NCI-H446 (cell line): ENCODE measurements at regions not wholly inside any gene's neighbourhood (a gene's known extent, or its start where the extent isn't known, plus 50 kb on each side); places are given as distances from the start of the nearest gene placed in this dataset.
A peak's percentile ranks its signal among the peaks of the same experiment; 100 is the strongest.

Experiments used
- DNase-seq, 2 experiments: peaks; one replicate each; lab custom pipeline; 2025; lab: John Stamatoyannopoulos, UW

DNA sequence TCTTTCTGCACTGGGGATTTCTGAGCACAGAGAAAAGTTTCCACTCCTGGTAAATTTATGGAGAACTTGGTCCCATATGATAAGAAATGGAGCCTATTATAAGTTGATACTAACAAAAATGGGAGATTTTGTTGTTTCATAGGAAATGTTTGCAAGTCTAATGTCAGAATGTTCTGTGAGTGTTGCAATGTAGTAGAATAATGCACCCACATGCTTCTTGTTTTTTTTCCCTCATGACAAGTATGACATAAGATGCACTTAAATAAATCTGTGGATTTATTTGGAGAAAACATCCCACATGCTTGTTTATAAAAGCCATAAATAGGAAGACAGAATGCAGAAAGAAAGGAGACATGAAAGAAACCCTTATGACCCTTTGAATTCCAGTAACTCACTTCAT is 50.8 kb upstream of the KCNJ6 start:
- DNase-seq, result no peak

DNA sequence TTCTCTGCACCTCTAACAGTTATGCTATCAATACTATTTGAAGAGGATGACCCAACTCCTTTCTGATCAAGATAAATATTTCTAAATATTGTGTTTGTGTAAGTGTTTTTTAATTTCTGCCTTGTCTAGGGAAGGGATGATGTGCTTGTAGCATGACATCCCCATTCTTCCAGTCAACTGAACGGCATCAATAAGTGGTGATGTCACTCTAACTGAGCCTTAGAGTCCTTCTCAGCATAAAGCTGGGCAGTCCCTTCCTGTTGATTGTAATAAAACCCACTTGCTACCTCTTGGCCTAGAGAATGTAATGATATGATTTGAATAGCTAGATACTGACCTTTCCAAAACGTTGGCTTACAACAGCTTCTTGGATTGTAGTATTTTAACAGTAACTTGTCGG is 52.5 kb upstream of the KCNJ6 start:
- no peak for DNase-seq

DNA sequence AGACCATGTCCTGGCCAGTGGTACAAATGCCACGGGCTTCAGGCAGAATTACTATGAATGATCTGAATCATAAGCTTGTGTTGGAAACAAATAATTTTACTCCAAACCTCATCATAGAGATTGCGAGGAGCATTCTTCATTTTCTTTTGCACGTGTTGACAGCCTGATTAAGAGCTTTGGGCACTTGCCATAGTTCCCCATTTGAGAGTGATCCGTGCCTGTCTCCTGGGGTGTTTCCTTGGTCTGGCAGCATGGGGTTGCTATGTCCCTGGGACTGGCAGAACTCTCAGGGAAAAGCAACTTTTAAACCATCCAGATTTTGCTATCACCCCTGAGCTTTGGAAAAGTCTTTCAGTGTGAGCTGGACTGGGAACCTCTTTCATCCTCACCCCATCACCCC is 54.3 kb upstream of the KCNJ6 start:
- no peak for DNase-seq

DNA sequence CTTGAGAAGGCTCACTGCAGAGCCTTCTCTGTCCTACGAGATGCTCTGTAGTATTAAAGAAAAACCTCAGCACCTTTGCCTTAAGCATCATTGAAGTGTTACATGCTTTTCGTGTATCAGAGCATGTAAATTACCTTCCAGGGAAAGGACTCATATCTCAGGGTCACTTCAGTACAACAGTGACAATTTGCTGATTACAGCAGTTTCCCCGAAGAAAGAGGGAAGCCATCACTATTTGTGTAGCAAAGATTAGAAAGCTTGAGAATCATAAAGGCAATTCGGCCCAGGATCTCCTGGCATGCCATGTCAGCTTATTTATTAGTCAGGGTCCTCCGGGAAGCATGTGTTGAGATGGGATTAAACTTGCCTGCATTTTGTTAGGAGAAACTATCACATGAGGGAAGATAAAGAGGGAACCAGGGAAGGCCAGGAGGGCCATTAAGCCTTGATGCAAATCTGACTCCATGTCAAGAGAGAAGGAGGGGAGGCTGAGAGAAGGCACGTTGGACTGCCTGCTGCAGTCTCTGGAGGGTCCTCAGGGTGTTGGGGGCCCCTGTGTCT is 55.2 kb upstream of the KCNJ6 start:
- no peak for DNase-seq

DNA sequence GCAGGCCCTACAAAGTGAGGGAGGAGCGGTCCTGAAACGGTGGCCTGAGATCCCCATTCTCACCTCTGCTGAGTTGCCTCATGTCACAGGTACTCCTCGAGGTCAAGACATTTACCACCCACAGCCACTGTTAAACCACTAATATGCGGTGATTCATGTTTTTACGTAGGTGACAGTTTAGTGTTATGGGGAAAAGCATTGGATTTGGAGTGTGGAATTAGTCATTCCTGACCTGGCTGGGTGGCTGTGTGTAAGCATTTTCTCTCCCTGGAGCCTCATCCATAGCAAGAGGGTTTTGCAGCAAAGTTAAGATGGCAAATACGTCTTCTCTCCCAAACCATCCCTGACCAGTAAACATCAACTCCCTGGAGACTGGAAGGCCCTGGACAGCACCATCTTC is 57.8 kb upstream of the KCNJ6 start:
- DNase-seq, result no peak

DNA sequence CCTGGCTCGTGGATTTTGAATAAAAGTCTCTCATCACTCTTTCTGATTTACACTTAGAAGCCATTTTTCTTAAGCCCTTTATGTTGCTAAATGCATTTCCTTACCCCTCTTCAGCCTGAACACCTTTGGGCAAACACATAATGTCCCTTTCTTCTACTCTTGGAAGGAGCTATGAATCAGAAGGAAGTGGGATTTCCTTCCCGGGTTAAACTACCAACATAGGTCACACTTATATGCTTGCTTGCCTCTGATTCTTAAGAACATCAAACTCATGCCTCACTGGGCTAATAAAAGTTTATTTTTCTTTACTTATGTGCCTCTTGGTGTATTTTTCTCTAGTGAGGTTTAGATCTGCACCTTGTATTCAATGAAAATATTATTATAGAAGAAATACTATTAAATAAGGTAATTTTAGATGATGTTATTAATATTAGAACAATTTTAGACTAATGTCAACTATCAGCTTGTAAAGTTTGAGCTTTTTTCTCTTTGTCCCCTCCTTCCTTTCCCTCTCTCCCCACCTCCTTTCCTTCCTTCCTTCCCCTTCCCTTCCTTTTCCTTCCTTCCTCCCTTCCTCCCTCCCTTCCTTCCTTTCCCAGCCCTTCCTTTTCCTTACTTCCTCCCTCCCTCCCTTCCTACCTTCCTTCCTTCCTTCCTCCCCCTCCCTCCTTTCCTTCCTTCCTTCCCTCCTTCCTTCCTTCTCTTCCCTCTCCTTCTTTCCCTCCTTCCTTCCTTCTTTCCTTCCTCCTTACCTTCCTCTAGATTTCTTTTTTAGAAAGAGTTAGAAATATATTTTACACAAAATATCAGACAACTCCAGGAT is 66.5 kb upstream of the KCNJ6 start:
- DNase-seq, result no peak

DNA sequence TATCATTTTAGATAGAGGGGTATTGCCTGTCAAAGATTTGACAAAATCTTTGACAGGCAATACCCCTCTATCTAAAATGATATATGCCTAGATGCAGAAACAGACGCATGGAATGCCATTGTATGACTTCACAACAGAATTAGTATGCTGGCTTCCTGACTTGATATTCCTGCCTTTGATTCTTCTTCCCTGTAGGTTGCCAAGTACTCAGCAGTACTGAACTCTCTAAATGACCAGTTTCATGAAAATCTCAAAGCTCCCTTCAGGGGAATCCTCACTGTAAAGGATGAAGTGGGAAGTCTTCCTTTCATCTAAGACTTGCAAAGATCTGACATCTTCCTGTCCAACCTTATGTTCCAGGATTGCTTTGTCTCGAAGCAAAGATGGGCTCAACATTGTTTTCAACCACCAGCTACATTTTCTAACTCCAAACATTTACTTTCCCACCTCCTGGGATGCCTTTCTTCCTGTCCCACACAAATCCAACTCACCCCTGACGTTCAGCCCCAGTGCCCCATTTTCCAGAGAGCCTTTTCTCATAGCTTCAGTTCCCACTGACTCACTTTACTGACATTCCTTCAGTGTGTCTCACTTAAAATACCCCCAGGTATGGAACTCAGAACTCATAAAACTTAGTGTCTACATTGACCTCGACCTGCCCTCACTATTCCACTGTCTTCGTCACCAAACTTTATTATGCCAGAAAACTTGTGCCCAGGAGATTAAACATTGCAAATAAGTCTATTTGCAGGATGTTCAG is 67.3 kb upstream of the KCNJ6 start:
- no peak for DNase-seq

DNA sequence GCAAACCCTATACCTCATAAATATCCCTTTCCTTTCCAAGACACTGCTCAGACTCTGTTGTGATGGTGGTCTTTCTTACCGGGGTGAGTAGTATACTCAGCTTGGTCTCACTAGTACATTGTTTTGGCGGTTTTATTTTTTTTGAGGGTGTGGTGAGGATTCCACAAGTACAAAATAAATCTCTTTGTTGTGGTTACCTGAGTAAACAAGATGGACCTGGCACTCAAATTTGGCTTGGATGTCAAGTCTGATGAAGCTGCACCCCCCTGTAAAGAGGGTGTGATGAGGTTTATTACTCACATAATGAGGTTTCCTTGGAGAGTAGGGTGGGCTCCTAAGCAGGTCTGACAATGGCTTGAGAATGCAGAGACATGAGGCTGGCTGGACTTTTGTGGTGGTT is 68.2 kb upstream of the KCNJ6 start:
- DNase-seq, result no peak

DNA sequence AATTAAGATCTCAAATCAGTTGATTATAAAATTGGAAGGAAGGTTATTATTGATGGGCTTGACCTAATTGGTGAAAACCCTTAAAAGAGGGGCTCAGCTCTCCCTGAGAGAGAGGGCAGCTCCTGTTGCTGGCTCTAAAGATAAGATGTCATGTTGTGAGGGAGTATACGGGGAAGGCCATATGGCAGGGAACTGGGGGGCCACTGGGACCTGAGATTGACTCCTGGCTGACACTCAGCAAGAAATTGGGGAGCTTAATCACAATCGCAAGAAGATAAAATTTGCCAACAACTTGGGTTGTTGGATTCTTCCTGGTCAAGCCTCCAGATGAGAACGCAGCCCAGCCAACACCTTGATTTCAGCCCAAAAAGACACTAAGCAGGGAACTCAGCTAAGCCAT is 69.7 kb upstream of the KCNJ6 start:
- no peak for DNase-seq

DNA sequence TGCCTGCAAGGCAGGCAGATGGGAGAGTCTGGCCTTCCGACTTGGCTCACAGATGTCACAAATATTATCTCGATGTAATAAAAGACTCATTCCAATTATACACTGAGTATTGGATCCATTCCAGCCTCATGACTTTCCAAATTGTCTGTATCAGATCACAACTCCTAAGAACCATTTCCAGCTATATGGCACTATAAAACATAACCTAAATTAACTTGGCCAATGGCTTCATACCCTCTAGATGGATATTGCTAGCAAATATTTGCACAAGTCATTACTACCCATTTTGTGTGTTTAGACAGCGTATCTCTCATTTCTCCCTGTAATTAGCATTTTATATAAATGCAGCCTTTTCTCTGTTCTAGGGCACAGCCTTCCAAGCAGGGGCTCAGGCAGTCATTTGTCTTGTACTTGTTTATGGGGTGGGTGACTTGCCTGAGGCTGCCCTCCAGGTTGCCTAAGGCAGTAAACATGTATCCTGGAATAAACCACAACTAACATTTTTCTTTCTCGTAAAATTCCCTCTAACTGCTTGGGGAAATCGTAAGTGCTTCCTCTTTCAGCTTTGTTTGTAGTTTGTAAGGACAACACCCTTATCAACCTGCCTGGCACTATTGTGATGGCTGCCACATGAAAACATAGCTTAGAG is 70.6 kb upstream of the KCNJ6 start:
- peak; percentile 77 to 93 for DNase-seq

DNA sequence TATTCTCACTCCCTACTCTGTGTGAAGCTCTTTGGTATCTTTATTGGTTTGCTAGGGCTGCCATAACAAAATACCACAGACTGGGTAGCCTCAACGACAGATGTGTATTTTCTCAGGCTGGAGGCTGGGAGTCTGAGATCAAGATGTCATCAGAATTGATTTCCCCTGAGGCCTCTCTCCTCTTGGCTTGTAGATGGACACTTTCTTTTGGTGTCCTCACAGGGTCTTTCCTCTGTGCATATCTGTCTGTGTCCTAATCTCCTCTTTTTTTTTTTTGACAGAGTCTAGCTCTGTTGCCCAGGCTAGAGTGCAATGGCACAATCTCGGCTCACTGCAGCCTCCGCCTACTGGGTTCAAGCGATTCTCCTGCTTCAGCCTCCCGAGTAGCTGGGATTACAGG is 71.4 kb upstream of the KCNJ6 start:
- DNase-seq, result peak in 1 of 2 experiments; percentile 9

DNA sequence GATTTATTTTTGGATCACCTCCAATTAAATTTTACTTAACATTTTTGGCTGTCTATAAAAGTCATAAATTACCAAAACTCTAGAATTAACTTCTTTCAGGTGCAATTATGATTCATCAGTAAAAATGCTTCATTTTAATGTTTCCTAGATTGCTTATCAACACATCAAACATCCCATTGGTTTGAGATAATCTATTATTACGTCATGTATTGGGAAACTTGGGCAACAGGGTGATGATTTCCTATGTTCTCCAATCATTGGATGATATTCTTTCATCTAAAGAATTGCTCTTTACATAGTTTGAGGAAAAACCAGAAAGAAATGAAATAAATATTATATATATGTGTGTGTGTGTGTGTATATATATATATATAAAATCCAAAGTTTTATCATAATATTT is 76.8 kb upstream of the KCNJ6 start:
- DNase-seq, result no peak

DNA sequence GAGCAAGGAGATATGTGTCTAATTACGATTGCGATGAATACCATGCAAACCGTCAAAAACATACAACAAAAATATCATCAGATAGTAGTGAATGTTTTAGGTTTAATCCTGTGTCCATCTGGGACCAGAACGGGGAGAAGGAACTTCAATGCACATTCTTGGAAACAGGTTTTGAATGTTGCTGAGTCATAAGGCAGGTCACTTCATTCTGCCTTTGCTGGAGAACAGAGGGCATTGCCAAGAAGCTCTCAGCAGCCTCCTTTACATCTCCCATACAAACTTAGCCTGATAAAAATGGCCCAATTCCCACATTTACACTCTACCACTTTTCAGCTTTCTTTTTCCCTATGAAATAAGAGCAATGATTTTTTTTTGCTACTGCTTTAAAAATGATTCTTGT is 78.0 kb upstream of the KCNJ6 start:
- peak in 1 of 2 experiments; percentile 24 for DNase-seq

DNA sequence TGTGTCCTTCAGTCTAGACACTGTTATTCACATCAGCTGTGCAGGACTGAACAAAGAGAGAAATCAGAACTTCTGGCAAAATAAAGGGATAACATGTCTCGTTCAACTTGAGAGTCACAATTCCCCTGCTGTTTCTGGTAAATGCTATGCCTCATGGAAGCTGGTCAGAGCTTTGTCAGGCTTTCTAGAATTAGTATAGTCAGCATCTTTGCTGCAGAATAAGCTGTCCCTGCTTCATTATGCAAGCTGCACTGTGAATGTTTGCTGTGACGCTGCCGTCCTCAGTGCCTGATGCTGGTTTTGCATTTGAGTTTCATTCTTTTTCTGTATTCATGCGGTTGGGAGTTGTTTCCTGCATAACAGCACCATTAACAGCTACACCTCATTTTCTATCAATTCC is 96.4 kb upstream of the KCNJ6 start:
- DNase-seq, result no peak

DNA sequence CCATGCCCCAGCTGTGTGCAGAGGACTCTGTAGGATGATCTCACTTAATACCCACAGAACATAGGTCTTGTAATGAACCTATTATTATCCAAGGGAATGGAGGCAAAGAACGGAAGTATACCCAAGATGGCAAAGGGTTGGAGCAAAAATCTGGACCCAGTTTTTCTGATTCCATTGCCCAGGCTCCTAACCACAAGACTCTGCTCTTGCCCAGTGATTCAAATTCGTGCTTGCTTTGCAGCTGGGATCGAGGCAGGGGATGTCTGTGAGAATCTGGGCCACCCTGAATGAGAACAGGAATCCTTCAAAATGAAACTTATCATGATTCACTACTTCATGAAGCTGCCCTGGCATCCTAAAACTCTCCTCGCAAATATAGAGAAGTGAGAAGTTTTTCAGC is 97.5 kb upstream of the KCNJ6 start:
- DNase-seq, result no peak

DNA sequence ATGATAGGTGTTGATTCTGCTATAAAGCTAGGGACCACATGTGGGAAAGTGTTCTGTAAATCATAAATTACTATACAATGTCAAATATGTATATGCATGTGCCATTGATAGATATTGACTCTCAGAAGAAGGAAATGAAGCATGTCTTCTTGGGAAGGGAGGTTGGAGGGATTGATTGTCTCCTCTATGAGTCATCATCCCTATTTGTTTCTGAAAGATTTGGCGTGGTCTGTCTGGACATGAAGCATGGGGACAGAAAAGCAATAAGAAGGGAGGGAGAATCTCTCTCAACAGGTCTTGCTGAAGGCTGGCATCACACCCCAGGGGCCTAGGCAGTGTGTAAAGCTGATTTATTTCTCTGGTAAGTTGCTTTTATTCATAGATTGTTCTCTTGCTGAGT is 98.0 kb upstream of the KCNJ6 start:
- no peak for DNase-seq

DNA sequence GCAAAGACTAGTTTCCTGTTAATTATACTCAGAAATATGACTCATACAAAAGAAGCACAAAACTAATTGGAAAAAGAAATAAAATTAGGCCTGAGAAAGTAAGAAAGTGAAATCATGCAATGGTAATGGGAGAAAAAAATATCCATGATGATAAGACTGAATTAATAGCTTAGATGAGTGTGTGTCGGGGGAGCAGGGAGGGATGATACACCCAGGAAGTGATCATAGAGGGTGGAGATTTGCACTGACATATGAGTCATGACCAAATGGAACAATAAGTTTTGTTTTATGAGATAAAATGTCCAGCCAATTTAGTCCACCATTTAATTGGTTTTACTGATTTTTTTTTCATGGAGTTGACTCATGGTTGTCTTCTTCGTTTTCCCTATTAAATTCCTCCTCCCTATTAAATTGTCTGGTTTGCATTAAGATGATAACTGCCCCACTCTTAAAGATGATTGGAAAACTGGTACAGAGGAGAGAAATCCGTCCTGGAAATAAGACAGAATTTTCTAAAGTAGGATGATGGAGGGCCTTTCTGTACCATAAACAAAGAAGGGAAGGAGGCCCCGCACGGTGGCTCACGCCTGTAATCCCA is 111.7 kb upstream of the KCNJ6 start:
- DNase-seq, result no peak

DNA sequence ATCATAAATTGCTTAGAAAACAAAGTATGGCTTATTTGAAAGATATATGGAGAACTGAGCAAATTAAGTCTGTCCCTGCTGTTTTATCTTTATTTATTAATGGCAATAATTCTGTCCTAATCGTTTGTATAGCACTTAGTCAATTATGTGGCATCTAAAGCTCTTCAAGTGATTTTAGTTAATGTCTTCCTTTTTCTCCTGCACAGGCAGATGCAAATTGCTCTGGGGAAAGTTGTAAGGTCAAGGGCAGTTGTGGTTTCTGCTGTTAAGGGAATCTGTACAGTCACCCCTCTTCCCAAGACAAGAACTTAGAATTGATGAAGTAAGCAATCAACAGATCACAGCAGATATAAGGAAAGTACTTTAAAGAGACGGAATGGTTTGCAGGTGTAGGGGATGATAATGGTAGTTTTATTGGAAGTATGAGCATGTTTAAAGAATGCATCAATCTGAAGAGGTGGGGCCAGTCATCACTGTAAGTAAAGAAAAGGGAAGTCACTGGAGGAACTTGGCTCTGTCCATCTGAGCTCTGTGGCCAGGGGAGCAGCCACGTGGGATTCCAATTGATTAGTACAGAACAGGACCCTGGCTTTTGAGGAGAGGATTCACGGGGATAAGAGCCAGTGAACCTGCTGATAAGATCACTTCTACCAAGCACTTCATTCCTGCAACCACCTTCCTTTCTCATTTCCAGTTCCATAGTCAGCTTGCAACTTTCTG is 116.0 kb upstream of the KCNJ6 start:
- no peak for DNase-seq

DNA sequence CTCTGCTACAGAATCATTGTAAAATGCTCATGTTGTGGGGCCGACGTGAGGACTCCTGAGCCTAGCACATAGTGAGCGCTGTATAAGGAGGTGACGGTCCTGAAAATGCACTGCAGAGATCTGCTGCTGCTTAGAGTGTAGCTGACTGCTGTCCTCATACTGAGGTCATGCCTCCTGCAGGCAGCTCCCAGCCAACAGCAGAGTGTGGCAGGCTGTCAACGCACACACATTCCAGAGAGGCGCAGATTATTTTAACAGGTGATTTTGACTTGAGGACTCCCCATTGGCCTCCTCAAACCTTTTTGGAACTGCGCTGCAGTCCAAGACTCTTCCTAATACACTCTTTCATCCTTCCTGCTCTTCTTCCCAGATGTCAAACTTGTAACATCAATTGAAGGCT is 119.8 kb upstream of the KCNJ6 start:
- DNase-seq, result no peak

DNA sequence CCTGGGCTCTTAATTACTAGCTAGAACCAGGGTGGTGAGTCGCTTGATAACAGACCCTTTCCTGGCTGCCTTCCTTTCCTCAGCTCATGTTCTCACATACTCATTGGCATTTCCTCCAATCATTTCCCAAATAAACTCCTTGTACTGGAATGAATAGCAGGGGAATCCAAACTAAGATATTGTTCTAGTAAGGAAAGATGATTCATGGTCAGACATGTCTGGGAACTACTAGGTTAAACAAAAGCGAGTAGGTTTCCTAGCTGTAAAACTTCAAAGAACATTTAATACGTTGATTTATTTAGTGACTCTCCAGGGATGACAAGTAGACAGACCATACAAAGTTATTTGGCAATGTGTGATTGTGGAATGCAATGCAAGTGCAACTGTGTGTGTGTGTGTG is 121.2 kb upstream of the KCNJ6 start:
- DNase-seq, result no peak

DNA sequence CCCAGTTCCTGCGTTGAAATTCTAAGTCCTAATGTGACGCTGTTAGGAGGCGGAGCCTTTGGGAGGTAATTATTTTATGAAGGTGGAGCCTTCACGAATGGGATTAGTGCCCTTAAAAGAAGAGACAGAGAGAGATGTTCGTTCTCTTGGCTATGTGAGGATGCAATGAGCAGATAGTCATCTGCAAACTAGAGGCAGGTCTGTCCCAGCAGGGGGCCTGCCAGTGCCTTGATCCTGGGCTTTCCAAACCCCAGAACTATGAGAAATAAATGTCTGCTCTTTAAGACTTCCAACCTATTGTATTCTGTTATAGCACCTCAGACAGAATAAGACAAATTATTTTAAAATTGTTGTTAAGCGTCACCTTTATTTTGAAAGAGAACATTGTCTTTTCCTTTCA is 123.1 kb upstream of the KCNJ6 start:
- no peak for DNase-seq

DNA sequence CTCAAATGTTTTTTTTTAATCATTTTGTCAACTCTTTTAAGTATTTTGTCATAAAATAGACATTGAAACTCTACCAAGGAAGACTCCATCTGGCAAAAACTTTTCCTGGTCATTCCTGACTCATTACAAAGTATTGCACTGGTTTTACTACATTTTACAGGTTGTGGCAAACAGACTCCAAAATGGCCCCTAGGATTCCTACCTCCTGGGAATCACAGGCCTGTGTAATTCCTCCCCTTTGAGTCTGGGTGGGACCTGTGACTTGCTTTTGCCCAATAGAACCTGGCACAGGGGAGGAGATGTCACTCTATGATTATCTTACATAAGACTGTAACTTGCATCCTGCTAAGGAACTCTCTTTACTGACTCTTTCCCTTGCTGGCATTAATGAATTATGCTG is 123.6 kb upstream of the KCNJ6 start:
- DNase-seq, result peak in 1 of 2 experiments; percentile 54
